ENCODE measurements at regions not wholly inside any gene's neighbourhood (a gene's known extent, or its start where the extent isn't known, plus 50 kb on each side); places are given as distances from the start of the nearest gene placed in this dataset.

GRCh38 chr18:71405169-71405809 lies 1116.4 kb downstream of the SOCS6 start:
- H3K4me3 ChIP-seq (ENCODE audit: control insufficient read depth, low read depth, low read length) = no peak overlapping the region
- no peak for DNase-seq (ENCODE audit: low read depth)
- TF ChIP-seq CTCF (IDR thresholded peaks at IDR 0.05; ENCODE audit: control insufficient read depth, insufficient read depth, low read depth, low read length, missing control alignments) = no peak

GRCh38 chr18:71403501-71403900 lies 1114.7 kb downstream of the SOCS6 start:
- TF ChIP-seq CTCF (IDR thresholded peaks at IDR 0.05; ENCODE audit: control insufficient read depth, insufficient read depth, low read depth, low read length, missing control alignments) = no peak
- no peak for DNase-seq (ENCODE audit: low read depth)

GRCh38 chr18:71398531-71398930 lies 1109.7 kb downstream of the SOCS6 start:
- no peak overlapping the region for H3K4me3 ChIP-seq (ENCODE audit: control insufficient read depth, low read depth, low read length)
- TF ChIP-seq CTCF (IDR thresholded peaks at IDR 0.05; ENCODE audit: control insufficient read depth, insufficient read depth, low read depth, low read length, missing control alignments) = no peak
- no peak for DNase-seq (ENCODE audit: low read depth)

More at GRCh38 chr18:71403501-71403900, 1114.7 kb downstream of the SOCS6 start:
- no peak overlapping the region for H3K4me3 ChIP-seq (ENCODE audit: control insufficient read depth, low read depth, low read length)

GRCh38 chr18:71388148-71388547 lies 1099.3 kb downstream of the SOCS6 start:
- no peak overlapping the region for H3K4me3 ChIP-seq (ENCODE audit: control insufficient read depth, low read depth, low read length)
- DNase-seq (ENCODE audit: low read depth) = no peak
- TF ChIP-seq CTCF (IDR thresholded peaks at IDR 0.05; ENCODE audit: control insufficient read depth, insufficient read depth, low read depth, low read length, missing control alignments) = no peak

GRCh38 chr18:71374294-71375000 lies 1085.6 kb downstream of the SOCS6 start:
- H3K4me3 ChIP-seq (ENCODE audit: control insufficient read depth, low read depth, low read length) = no peak overlapping the region
- TF ChIP-seq CTCF (IDR thresholded peaks at IDR 0.05; ENCODE audit: control insufficient read depth, insufficient read depth, low read depth, low read length, missing control alignments) = no peak
- DNase-seq (ENCODE audit: low read depth) = no peak

GRCh38 chr18:71371951-71372605 lies 1083.2 kb downstream of the SOCS6 start:
- no peak overlapping the region for H3K4me3 ChIP-seq (ENCODE audit: control insufficient read depth, low read depth, low read length)
- no peak for TF ChIP-seq CTCF (IDR thresholded peaks at IDR 0.05; ENCODE audit: control insufficient read depth, insufficient read depth, low read depth, low read length, missing control alignments)
- no peak for DNase-seq (ENCODE audit: low read depth)
